Smooth muscle cell (in vitro differentiated cells): ENCODE measurements at regions not wholly inside any gene's neighbourhood (a gene's known extent, or its start where the extent isn't known, plus 50 kb on each side); places are given as distances from the start of the nearest gene placed in this dataset.

Experiments used
- DNase-seq: peaks from one replicate; lab custom pipeline; 2025; ENCODE audit not compliant: unreplicated experiment; lab: John Stamatoyannopoulos, UW
- H2AFZ ChIP-seq: fragments of 200-600 bp; sonication (generic); 2 replicates; pipeline ENCODE4 v1.6.0; 2016; ENCODE audit warnings: antibody characterized with exemption, low read depth, mild to moderate bottlenecking
- H3F3A ChIP-seq: fragments of 200-600 bp; sonication (generic); 2 replicates; pipeline ENCODE4 v1.6.0; 2017; ENCODE audit warnings: antibody characterized with exemption, low read depth
- H3K27ac ChIP-seq: fragments of 200-600 bp; sonication (generic); 2 replicates; pipeline ENCODE4 v1.5.1; 2016; ENCODE audit warnings: low read depth, mild to moderate bottlenecking
- H3K27me3 ChIP-seq: fragments of 200-600 bp; sonication (generic); 2 replicates; pipeline ENCODE4 v1.6.1; 2016; ENCODE audit warnings: low read depth, mild to moderate bottlenecking
- H3K36me3 ChIP-seq: fragments of 200-600 bp; sonication (generic); 2 replicates; pipeline ENCODE4 v1.5.1; 2016; ENCODE audit warnings: low read depth
- H3K4me1 ChIP-seq: fragments of 200-600 bp; sonication (generic); 2 replicates; pipeline ENCODE4 v1.5.1; 2016; ENCODE audit warnings: low read depth
- H3K4me2 ChIP-seq: fragments of 200-600 bp; sonication (generic); 2 replicates; pipeline ENCODE4 v1.6.0; 2016; ENCODE audit warnings: mild to moderate bottlenecking
- H3K4me3 ChIP-seq: fragments of 200-600 bp; sonication (generic); 2 replicates; pipeline ENCODE4 v1.5.1; 2016; ENCODE audit warnings: mild to moderate bottlenecking
- H3K79me2 ChIP-seq: fragments of 200-600 bp; sonication (generic); 2 replicates; pipeline ENCODE4 v1.6.0; 2016; ENCODE audit warnings: low read depth, mild to moderate bottlenecking
- H3K9ac ChIP-seq: fragments of 200-600 bp; sonication (generic); 2 replicates; pipeline ENCODE4 v1.6.0; 2016; ENCODE audit warnings: low read depth
- H3K9me3 ChIP-seq: fragments of 200-600 bp; sonication (generic); replicated peaks from 2 replicates; pipeline ENCODE4 v1.5.1; 2016; ENCODE audit warnings: low read depth
- H4K20me1 ChIP-seq: fragments of 200-600 bp; sonication (generic); 2 replicates; pipeline ENCODE4 v1.6.0; 2016; ENCODE audit warnings: low read depth
- CTCF ChIP-seq: fragments of 200-600 bp; sonication (generic); IDR thresholded peaks from 2 replicates; pipeline ENCODE4 v1.5.1; 2017; ENCODE audit warnings: borderline replicate concordance, mild to moderate bottlenecking, antibody characterized with exemption; ENCODE audit not compliant: insufficient read depth, poor library complexity, severe bottlenecking
- WGBS: methylation state at CpG from one replicate; pipeline ENCODE4 v1.1.7; 2016; ENCODE audit warnings: low lambda C conversion rate; 5-methylcytosine and 5-hydroxymethylcytosine counted together

GRCh38 chr22:49026494-49027367 is 800.9 kb downstream of the BRD1 start:
- Histone ChIP-seq H4K20me1 (no peaks in the 10 kb centered on the region), H2AFZ (no peak overlapping the region), H3K4me2 (no peak overlapping the region), H3K4me3 (no peak overlapping the region), H3F3A (no peaks in the 10 kb centered on the region), H3K27me3 (no peaks in the 10 kb centered on the region), H3K27ac (no peak overlapping the region), H3K9me3 (no peaks in the 10 kb centered on the region), H3K79me2 (no peaks in the 10 kb centered on the region), H3K4me1 (no peaks in the 10 kb centered on the region), H3K36me3 (no peaks in the 10 kb centered on the region), H3K9ac (no peak overlapping the region)
- TF ChIP-seq CTCF = no peak
- no peak for DNase-seq
- 72% methylated on average over 12 of the region's 12 CpGs for WGBS

DNA sequence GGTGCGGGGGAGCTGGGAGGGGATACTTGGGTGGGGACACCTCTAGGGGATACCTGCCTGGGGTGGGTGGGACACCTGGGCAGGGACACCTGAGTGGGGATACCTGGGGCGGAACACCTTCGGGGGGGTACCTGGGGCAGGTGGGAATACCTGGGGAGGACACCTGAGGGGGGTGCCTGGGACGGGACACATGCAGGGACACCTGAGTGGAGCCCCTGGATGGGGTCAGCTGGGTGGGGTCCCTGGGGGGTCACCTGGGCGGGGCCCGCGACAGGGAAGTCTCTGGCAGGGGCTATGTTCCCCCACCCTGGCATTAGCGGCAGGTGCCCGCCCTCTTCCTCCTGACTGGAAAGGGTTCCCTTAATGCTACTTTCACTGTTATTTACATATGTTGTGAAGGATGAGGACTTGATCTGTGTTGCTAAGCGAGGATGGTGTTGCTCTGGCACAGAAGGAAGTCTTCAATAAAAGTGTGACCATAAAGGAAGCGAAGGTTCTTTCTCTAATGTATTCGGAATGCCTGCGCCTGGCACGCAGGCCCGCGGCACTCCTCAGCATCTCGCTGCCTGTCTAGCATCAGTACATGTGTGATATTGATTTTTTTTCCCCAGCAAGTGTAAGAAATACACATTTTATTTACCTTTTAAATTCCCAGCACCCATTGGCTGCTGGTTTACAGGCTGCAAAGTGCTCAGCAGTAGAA is 801.7 kb downstream of the BRD1 start:
- DNase-seq = no peak
- H3K9me3 ChIP-seq = no peaks in the 10 kb centered on the region
- no peak overlapping the region for H3K4me3 ChIP-seq

DNA sequence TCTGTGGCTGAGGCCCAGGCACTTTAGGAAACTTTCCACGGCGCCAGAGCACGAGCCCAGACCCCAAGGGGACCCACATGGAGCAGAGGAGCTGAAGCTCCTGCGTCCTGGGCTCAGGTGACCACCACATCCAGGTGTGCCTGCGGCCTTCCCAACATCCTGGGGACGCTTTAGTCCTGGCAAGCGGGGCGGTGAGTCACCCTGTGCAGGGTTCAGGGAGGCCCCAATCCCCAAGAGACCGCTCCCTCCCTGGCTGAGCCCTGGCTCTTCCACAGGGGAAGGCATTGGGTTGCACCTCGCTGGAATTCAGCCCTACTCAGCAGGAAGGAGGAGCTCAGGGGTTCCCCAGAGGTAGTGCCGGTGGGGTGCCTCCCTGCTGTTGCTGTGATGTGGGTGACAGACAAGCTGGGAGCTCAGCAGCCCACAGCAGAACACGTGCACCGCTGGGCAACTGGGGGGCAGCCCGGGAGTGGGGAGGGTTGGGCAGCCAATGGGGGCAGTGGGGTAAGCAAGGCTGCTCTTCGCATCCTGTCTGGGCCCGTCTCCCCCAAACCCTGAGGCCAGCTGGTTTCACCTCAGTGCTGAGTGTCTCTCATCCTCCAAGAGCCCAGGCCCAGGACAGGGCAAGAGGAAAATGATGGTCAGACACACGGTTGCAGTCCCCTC is 802.8 kb downstream of the BRD1 start:
- H3K79me2 ChIP-seq = no peaks in the 10 kb centered on the region
- no peaks in the 10 kb centered on the region for H3K9me3 ChIP-seq
- H2AFZ ChIP-seq = no peak overlapping the region
- H3K27me3 ChIP-seq = no peaks in the 10 kb centered on the region
- no peak for TF ChIP-seq CTCF
- H3F3A ChIP-seq = no peaks in the 10 kb centered on the region
- H3K4me2 ChIP-seq = no peak overlapping the region
- no peak overlapping the region for H3K27ac ChIP-seq
- H3K36me3 ChIP-seq = no peaks in the 10 kb centered on the region
- 90% methylated on average over 15 of the region's 17 CpGs for WGBS
- no peak overlapping the region for H3K9ac ChIP-seq
- no peaks in the 10 kb centered on the region for H3K4me1 ChIP-seq
- H4K20me1 ChIP-seq = no peaks in the 10 kb centered on the region
- H3K4me3 ChIP-seq = no peak overlapping the region
- DNase-seq = no peak

More for the DNA sequence above, 801.7 kb downstream of the BRD1 start:
- H3K9ac ChIP-seq = no peak overlapping the region
- no peak for TF ChIP-seq CTCF
- no peaks in the 10 kb centered on the region for H3K27me3 ChIP-seq
- no peak overlapping the region for H2AFZ ChIP-seq
- H3K27ac ChIP-seq = no peak overlapping the region
- 96% methylated on average over 11 of the region's 17 CpGs for whole genome bisulfite sequencing
- no peaks in the 10 kb centered on the region for H3K36me3 ChIP-seq
- H3K4me1 ChIP-seq = no peaks in the 10 kb centered on the region
- no peak overlapping the region for H3K4me2 ChIP-seq
- H3K79me2 ChIP-seq = no peaks in the 10 kb centered on the region
- H4K20me1 ChIP-seq = no peaks in the 10 kb centered on the region
- H3F3A ChIP-seq = no peaks in the 10 kb centered on the region
